Astrocyte (in vitro differentiated cells and primary cell): ENCODE measurements at regions not wholly inside any gene's neighbourhood (a gene's known extent, or its start where the extent isn't known, plus 50 kb on each side); places are given as distances from the start of the nearest gene placed in this dataset.

Experiments
- DNase-seq: peaks from one replicate; pipeline ENCODE4 v3.0.0-alpha.2; 2010; ENCODE audit warnings: low read depth
- FAIRE-seq: peaks from 2 replicates; lab custom pipeline; 2011; peaks lifted over from hg19 to GRCh38; lab: Jason Lieb, UNC
- H2AFZ ChIP-seq: 2 replicates; pipeline ENCODE4 v1.6.0; 2012; ENCODE audit warnings: low read depth, low read length, inconsistent platforms
- H3K27ac ChIP-seq: 2 replicates; pipeline ENCODE4 v1.5.1; 2011; ENCODE audit warnings: low read depth, low read length, inconsistent platforms
- H3K27me3 ChIP-seq: 2 replicates; pipeline ENCODE4 v1.6.0; 2011; ENCODE audit warnings: low read length, inconsistent platforms; ENCODE audit not compliant: insufficient read depth
- H3K36me3 ChIP-seq: 2 replicates; pipeline ENCODE4 v1.5.1; 2011; ENCODE audit warnings: low read length, inconsistent platforms; ENCODE audit not compliant: insufficient read depth
- H3K4me1 ChIP-seq: 2 replicates; pipeline ENCODE4 v1.5.1; 2011; ENCODE audit warnings: low read length, inconsistent platforms; ENCODE audit not compliant: insufficient read depth
- H3K4me2 ChIP-seq: 2 replicates; pipeline ENCODE4 v1.6.0; 2012; ENCODE audit warnings: low read length, inconsistent platforms
- H3K4me3 ChIP-seq: 2 replicates; pipeline ENCODE4 v1.5.1; 2011; ENCODE audit warnings: low read depth, mild to moderate bottlenecking, low read length, inconsistent platforms; ENCODE audit not compliant: insufficient read depth
- H3K79me2 ChIP-seq: 2 replicates; pipeline ENCODE4 v1.6.0; 2012; ENCODE audit warnings: mild to moderate bottlenecking, low read length, inconsistent platforms; ENCODE audit not compliant: insufficient read depth
- H3K9ac ChIP-seq: 2 replicates; pipeline ENCODE4 v1.6.0; 2012; ENCODE audit warnings: mild to moderate bottlenecking, low read length, inconsistent platforms
- H3K9me3 ChIP-seq: 2 replicates; pipeline ENCODE4 v1.5.1; 2012; ENCODE audit warnings: low read depth, mild to moderate bottlenecking, low read length, inconsistent platforms; ENCODE audit not compliant: insufficient read depth
- H4K20me1 ChIP-seq: 2 replicates; pipeline ENCODE4 v1.6.0; 2012; ENCODE audit warnings: low read length, inconsistent platforms; ENCODE audit not compliant: insufficient read depth
- H3K27ac Mint-ChIP-seq: one replicate; pipeline ENCODE4 v1.8.0; 2021; ENCODE audit warnings: mild to moderate bottlenecking, mixed read lengths; ENCODE audit not compliant: unreplicated experiment
- H3K27me3 Mint-ChIP-seq: one replicate; pipeline ENCODE4 v1.8.0; 2021; ENCODE audit warnings: low read depth, mixed read lengths; ENCODE audit not compliant: unreplicated experiment
- H3K36me3 Mint-ChIP-seq: one replicate; pipeline ENCODE4 v1.8.0; 2021; ENCODE audit warnings: low read depth, mixed read lengths; ENCODE audit not compliant: unreplicated experiment
- H3K4me1 Mint-ChIP-seq: one replicate; pipeline ENCODE4 v1.8.0; 2021; ENCODE audit warnings: low read depth, mixed read lengths; ENCODE audit not compliant: unreplicated experiment
- H3K4me3 Mint-ChIP-seq: one replicate; pipeline ENCODE4 v1.8.0; 2021; ENCODE audit warnings: mild to moderate bottlenecking, moderate library complexity, mixed read lengths; ENCODE audit not compliant: unreplicated experiment
- H3K9me3 Mint-ChIP-seq: one replicate; pipeline ENCODE4 v1.8.0; 2021; ENCODE audit warnings: mild to moderate bottlenecking, mixed read lengths; ENCODE audit not compliant: unreplicated experiment
- EZH2 ChIP-seq: IDR thresholded peaks from 2 replicates; pipeline ENCODE4 v1.6.1; 2012; ENCODE audit warnings: mild to moderate bottlenecking, low read length, inconsistent platforms; ENCODE audit not compliant: insufficient read depth
- TF ChIP-seq, protein P1 (sequence below): IDR thresholded peaks from 2 replicates; pipeline ENCODE4 v1.5.1; 2011; ENCODE audit warnings: low read depth, mild to moderate bottlenecking, inconsistent platforms, low read length, moderate library complexity; ENCODE audit not compliant: insufficient read depth

DNA sequence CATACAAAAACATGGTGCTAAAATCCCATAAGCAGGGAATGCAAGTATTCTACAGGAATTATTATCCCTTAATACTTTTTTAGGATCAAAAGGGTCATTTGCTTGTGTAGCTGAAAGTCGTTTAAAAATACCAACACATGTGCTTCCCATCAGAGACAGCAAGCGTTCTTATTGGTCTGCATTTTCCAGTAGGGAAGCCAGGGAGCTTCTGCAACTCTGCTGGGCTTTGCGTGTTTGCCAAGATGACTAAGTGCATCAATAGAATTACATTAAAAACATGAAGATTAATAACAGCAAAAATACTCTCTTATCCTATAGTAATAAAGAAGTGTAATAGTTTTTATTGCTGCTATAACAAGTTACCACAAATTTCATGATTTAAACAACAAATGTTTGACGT lies 111.2 kb downstream of the QDPR start:
- Histone ChIP-seq H3K27me3 (peaks cover 2% of the 10 kb centered on the region), H2AFZ (no peak overlapping the region), H3K4me1 (no peaks in the 10 kb centered on the region), H3K4me3 (no peak overlapping the region), H3K9me3 (no peaks in the 10 kb centered on the region), H4K20me1 (no peaks in the 10 kb centered on the region), H3K9ac (no peak overlapping the region), H3K36me3 (no peaks in the 10 kb centered on the region), H3K79me2 (no peaks in the 10 kb centered on the region), H3K27ac (no peak overlapping the region), H3K4me2 (no peak overlapping the region)
- H3K36me3 Mint-ChIP-seq, result no peaks in the 10 kb centered on the region
- DNase-seq, result no peak
- H3K4me3 Mint-ChIP-seq, result no peak overlapping the region
- no peak for TF ChIP-seq EZH2
- TF ChIP-seq, protein P1, sequence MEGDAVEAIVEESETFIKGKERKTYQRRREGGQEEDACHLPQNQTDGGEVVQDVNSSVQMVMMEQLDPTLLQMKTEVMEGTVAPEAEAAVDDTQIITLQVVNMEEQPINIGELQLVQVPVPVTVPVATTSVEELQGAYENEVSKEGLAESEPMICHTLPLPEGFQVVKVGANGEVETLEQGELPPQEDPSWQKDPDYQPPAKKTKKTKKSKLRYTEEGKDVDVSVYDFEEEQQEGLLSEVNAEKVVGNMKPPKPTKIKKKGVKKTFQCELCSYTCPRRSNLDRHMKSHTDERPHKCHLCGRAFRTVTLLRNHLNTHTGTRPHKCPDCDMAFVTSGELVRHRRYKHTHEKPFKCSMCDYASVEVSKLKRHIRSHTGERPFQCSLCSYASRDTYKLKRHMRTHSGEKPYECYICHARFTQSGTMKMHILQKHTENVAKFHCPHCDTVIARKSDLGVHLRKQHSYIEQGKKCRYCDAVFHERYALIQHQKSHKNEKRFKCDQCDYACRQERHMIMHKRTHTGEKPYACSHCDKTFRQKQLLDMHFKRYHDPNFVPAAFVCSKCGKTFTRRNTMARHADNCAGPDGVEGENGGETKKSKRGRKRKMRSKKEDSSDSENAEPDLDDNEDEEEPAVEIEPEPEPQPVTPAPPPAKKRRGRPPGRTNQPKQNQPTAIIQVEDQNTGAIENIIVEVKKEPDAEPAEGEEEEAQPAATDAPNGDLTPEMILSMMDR, result no peak
- H3K9me3 Mint-ChIP-seq, result peaks cover 2% of the 10 kb centered on the region
- peaks cover 4% of the 10 kb centered on the region for H3K4me1 Mint-ChIP-seq
- no peak for FAIRE-seq
- H3K27ac Mint-ChIP-seq, result no peak overlapping the region
- H3K27me3 Mint-ChIP-seq, result peaks cover 7% of the 10 kb centered on the region

DNA sequence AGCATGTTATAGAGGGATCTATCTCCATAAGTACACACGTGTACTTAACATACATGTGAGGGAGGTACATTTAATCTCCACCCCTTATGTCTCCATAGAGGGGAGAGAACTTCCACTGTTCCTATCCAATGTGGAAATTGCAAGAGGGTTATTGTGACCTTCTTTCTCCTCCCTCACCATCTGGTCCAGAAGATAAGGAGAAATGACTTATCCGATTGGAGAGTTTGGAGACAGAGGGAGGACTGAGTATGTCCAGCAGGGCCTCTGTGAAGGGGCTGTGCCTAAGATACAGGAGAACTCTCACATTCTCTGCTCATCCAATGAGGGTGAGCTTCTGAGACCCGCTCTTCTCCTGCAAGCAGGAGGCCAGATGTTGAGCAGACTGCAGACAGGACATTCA lies 113.1 kb downstream of the QDPR start:
- peaks cover 2% of the 10 kb centered on the region for H3K9me3 Mint-ChIP-seq

DNA sequence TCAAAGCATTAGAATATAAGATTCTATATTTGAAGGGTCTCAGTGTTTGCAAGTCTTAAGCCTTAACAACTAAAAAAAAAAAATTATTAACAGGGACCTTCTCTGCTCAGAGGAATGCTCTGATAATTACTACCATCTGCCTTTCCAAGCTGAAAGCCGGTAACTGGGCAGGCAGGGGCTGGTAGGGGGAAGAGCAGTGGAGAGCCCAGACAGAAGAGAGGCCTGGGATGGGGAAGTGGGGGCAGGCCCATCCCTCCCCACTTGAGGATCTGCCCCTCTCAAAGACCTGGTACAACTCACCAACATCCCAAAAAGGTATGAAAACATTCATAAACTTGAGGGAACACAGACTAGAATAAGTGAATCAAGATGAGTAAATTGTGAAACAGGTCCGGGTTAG lies 113.9 kb downstream of the QDPR start:
- Histone ChIP-seq H3K4me3 (no peak overlapping the region), H4K20me1 (no peaks in the 10 kb centered on the region), H3K36me3 (no peaks in the 10 kb centered on the region), H3K79me2 (no peaks in the 10 kb centered on the region), H3K27ac (no peak overlapping the region), H3K9ac (no peak overlapping the region), H3K27me3 (peaks cover 2% of the 10 kb centered on the region), H2AFZ (no peak overlapping the region), H3K9me3 (no peaks in the 10 kb centered on the region), H3K4me1 (no peaks in the 10 kb centered on the region), H3K4me2 (no peak overlapping the region)
- TF ChIP-seq EZH2, result no peak
- TF ChIP-seq, protein P1, result no peak
- Mint-ChIP-seq H3K9me3 (peaks cover 2% of the 10 kb centered on the region), H3K27me3 (peaks cover 3% of the 10 kb centered on the region), H3K4me1 (peaks cover 4% of the 10 kb centered on the region), H3K27ac (no peak overlapping the region), H3K36me3 (no peaks in the 10 kb centered on the region), H3K4me3 (no peak overlapping the region)
- DNase-seq, result no peak
- FAIRE-seq, result no peak

More for the DNA sequence above, 113.1 kb downstream of the QDPR start:
- H3K27me3 Mint-ChIP-seq, result peaks cover 6% of the 10 kb centered on the region
- no peak overlapping the region for H3K4me3 ChIP-seq
- H3K27ac ChIP-seq, result no peak overlapping the region
- H3K4me1 ChIP-seq, result no peaks in the 10 kb centered on the region
- DNase-seq, result no peak
- H3K9me3 ChIP-seq, result no peaks in the 10 kb centered on the region
- H3K9ac ChIP-seq, result no peak overlapping the region
- FAIRE-seq, result no peak
- H3K27ac Mint-ChIP-seq, result no peak overlapping the region
- H3K4me1 Mint-ChIP-seq, result peaks cover 4% of the 10 kb centered on the region
- no peaks in the 10 kb centered on the region for H3K36me3 Mint-ChIP-seq
- no peaks in the 10 kb centered on the region for H4K20me1 ChIP-seq
- no peaks in the 10 kb centered on the region for H3K79me2 ChIP-seq
- H3K27me3 ChIP-seq, result peaks cover 2% of the 10 kb centered on the region
- H2AFZ ChIP-seq, result no peak overlapping the region
- TF ChIP-seq EZH2, result no peak
- TF ChIP-seq, protein P1, result no peak
- no peak overlapping the region for H3K4me3 Mint-ChIP-seq
- H3K4me2 ChIP-seq, result no peak overlapping the region
- no peaks in the 10 kb centered on the region for H3K36me3 ChIP-seq
